Heart left ventricle (tissue), 16 donors: ENCODE measurements at regions not wholly inside any gene's neighbourhood (a gene's known extent, or its start where the extent isn't known, plus 50 kb on each side); places are given as distances from the start of the nearest gene placed in this dataset.
"Not testable (repeated sequence)": the region's sequence is repeated elsewhere in the genome, so short reads cannot be mapped to it uniquely, and the experiment has no call there.

Experiments
- ATAC-seq, 4 donors: fragments of 200-7000 bp; cut with Tn5 transposase; one replicate each; pipeline ENCODE4 v1.9.1; 2020 to 2022; ENCODE audit warnings: moderate library complexity in 4 of 4, mild to moderate bottlenecking in 3 of 4, moderate number of reproducible peaks in 1 of 4
- DNase-seq, 5 donors: peaks; one replicate each; pipeline ENCODE4 v3.0.0-alpha.2; 2020
- H3K27ac ChIP-seq, 12 donors: fragments of 200-600 bp; sonication (generic) in 4 of 12; one replicate each; pipeline versions ENCODE4 v1.5.0 to v1.8.0; 2016 to 2022; ENCODE audit warnings: mild to moderate bottlenecking in 2 of 12
- H3K27me3 ChIP-seq, 9 donors: fragments of 200-600 bp; sonication (generic) in 2 of 9; one replicate each; pipeline versions ENCODE4 v1.5.1 to v1.8.0; 2016 to 2022; ENCODE audit warnings: mild to moderate bottlenecking in 3 of 9
- H3K36me3 ChIP-seq, 9 donors: fragments of 200-600 bp; sonication (generic) in 2 of 9; one replicate each; pipeline versions ENCODE4 v1.5.0 to v1.8.0; 2018 to 2022; ENCODE audit warnings: mild to moderate bottlenecking in 2 of 9
- H3K4me1 ChIP-seq, 12 donors: fragments of 200-600 bp; sonication (generic) in 4 of 12; one replicate each; pipeline versions ENCODE4 v1.5.0 to v1.8.0; 2016 to 2022; ENCODE audit warnings: mild to moderate bottlenecking in 3 of 12
- H3K4me3 ChIP-seq, 12 donors: fragments of 200-600 bp; sonication (generic) in 4 of 12; one replicate each; pipeline versions ENCODE4 v1.5.0 to v1.8.0; 2017 to 2022; ENCODE audit warnings: mild to moderate bottlenecking in 9 of 12, moderate library complexity in 4 of 12
- H3K9me3 ChIP-seq, 12 donors: fragments of 200-600 bp; sonication (generic) in 4 of 12; one replicate each; pipeline versions ENCODE4 v1.5.0 to v1.8.0; 2016 to 2022; ENCODE audit warnings: mild to moderate bottlenecking in 1 of 12
- CTCF ChIP-seq, 12 donors: fragments of 200-600 bp; sonication (generic) in 4 of 12; IDR thresholded peaks; one replicate each; pipeline versions ENCODE4 v1.5.0 to v1.8.0; 2018 to 2022; ENCODE audit warnings: antibody characterized with exemption in 12 of 12, mild to moderate bottlenecking in 5 of 12
- POLR2A ChIP-seq, 2 donors: fragments of 450-650 bp; IDR thresholded peaks; one replicate each; pipeline ENCODE4 v1.6.1; 2017; ENCODE audit warnings: antibody characterized with exemption in 2 of 2, mild to moderate bottlenecking in 2 of 2, moderate library complexity in 2 of 2
- WGBS, 4 donors: extraction: QIAGEN DNeasy Blood & Tissue Kit in 2 of 4; methylation state at CpG; one replicate each; pipeline versions ENCODE4 v1.1.5 to v1.1.7; 2013 to 2018; 5-methylcytosine and 5-hydroxymethylcytosine counted together
- intact Hi-C, 10 donors: fragments of 100-400 bp; cut with DNase I; formaldehyde crosslinking; loops; one replicate each; pipeline versions ENCODE4 v1.11.1 to v1.14.2; 2022
- donor health status: ischemic (EF 13 %, LVEDD 7.1; RV severe dilation, severe dysfunction).
- donor health status: healthy with polysubstance abuse.
- donor health status: DM: no; HTN: yes; CAD: no.
- donor health status: DM: no; HTN: no; CAD: no.
- donor health status: ischemic (EF 25% LVEDD 6.9; RV normal size, moderate dysfunction).
- donor health status: ischemic (EF 25% LVEDD 5.7; RV mildly dilated, moderate dysfunction).
- donor health status: healthy.
- donor health status: DM: yes; HTN: yes; CAD: no.
- donor health status: ischemic (EF 35%, LVEDD 5.7; RV mildly dilated, moderate dysfunction).
- donor health status: nonischemic (EF 11% LVEDD 7.7; RV severe dilation, severe dysfunction).
- donor health status: DM: yes; HTN: yes; CAD: no.
- donor health status: PGD.
- donor health status: ischemic (EF 29% LVEDD 5.4; RV normal size, mild dysfunction).
- donor health status: nonischemic (EF 23%, LVEDD 6.1; RV moderate dilation, normal function).

DNA sequence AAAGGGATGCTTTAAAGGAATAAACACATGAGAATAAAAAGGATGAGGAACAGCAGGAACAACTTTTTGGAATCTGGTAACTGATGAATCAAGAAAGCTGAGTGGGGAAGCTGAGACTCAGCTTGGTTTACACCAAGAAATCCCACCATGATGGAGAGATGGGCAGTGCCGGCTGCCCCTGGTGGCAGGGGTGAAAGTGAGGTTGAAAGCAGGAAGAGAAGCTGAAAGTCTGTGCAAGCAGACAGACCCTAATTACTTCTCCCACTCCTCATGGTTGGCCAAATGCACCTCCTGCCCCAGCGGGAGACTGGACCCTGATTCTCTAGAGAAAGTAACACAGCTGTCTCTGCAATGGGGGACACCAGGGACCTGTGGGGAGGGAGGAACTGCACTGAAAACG, 57.6 kb upstream of the NANOS1 start:
- no peak for TF ChIP-seq CTCF (IDR thresholded peaks at IDR 0.05)
- TF ChIP-seq POLR2A (IDR thresholded peaks at IDR 0.05), result no peak
- DNase-seq (no peak), ATAC-seq (no peak)
- H3K4me3 ChIP-seq, result no peak overlapping the region
- peaks cover 0 to 12% (median 3%) of the 10 kb centered on the region in 12 donors for H3K9me3 ChIP-seq
- 61 to 77% (median 70%) methylated on average over 3 of the region's 3 CpGs for WGBS, 4 donors
- intact Hi-C loops, result no loop called here
- no peaks in the 10 kb centered on the region for H3K27me3 ChIP-seq
- peaks cover 0 to 17% (median 0%) of the 10 kb centered on the region in 12 donors for H3K4me1 ChIP-seq
- no peaks in the 10 kb centered on the region for H3K36me3 ChIP-seq
- H3K27ac ChIP-seq, result no peak overlapping the region

- 55 to 79% (median 72%) methylated on average over 1 of the region's 1 CpG for WGBS, 4 donors
- peaks cover 0 to 12% (median 3%) of the 10 kb centered on the region in 12 donors for H3K9me3 ChIP-seq
- intact Hi-C loops, result no loop called here
- no peak for TF ChIP-seq POLR2A (IDR thresholded peaks at IDR 0.05)
- no peak for TF ChIP-seq CTCF (IDR thresholded peaks at IDR 0.05)
- H3K27ac ChIP-seq, result no peak overlapping the region
- no peaks in the 10 kb centered on the region for H3K27me3 ChIP-seq
- no peaks in the 10 kb centered on the region for H3K36me3 ChIP-seq
- H3K4me1 ChIP-seq, result peaks cover 0 to 6% (median 0%) of the 10 kb centered on the region in 12 donors
- no peak for DNase-seq
- no peak for ATAC-seq
- H3K4me3 ChIP-seq, result no peak overlapping the region
These were observed 55.8 kb upstream of the NANOS1 start for GRCh38 chr10:118973744-118974143.

GRCh38 chr10:118974951-118975350, 54.6 kb upstream of the NANOS1 start:
- ATAC-seq (no peak), DNase-seq (no peak)
- Histone ChIP-seq H3K4me1 (peaks cover 0 to 6% (median 0%) of the 10 kb centered on the region in 12 donors), H3K27me3 (no peaks in the 10 kb centered on the region), H3K27ac (no peak overlapping the region), H3K36me3 (no peaks in the 10 kb centered on the region), H3K4me3 (no peak overlapping the region), H3K9me3 (peaks cover 0 to 12% (median 3%) of the 10 kb centered on the region in 12 donors)
- TF ChIP-seq POLR2A (IDR thresholded peaks at IDR 0.05) (no peak), CTCF (IDR thresholded peaks at IDR 0.05) (no peak)
- 76 to 82% (median 79%) methylated on average over 3 of the region's 3 CpGs for WGBS, 4 donors
- intact Hi-C loops, result no loop called here

DNA sequence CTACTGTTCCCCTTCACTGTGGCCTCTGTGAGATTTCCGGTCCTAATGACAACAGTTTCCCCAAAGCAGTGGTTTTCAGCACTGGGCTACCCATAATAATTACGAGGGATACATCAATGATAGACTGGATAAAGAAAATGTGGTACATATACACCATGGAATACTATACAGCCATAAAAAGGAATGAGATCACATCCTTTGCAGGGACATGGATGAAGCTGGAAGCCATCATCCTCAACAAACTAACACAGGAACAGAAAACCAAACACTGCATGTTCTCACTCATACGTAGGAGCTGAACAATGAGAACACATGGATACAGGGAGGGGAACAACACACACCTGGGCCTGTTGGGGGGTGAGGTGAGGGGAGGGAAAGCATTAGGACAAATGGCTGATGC, 53.3 kb upstream of the NANOS1 start:
- H3K4me1 ChIP-seq, DNase-seq, H3K27ac ChIP-seq, H3K27me3 ChIP-seq, ATAC-seq, H3K36me3 ChIP-seq, H3K4me3 ChIP-seq, intact Hi-C loops: not testable (repeated sequence)
- 92 to 96% (median 94%) methylated on average over 3 of the region's 3 CpGs for WGBS, 4 donors
- peaks cover 0 to 12% (median 3%) of the 10 kb centered on the region in 12 donors for H3K9me3 ChIP-seq

- ATAC-seq (no peak), DNase-seq (no peak)
- WGBS, 4 donors, result 76 to 85% (median 81%) methylated on average over 5 of the region's 5 CpGs
- Histone ChIP-seq H3K27me3 (no peaks in the 10 kb centered on the region), H3K4me1 (no peaks in the 10 kb centered on the region), H3K27ac (no peak overlapping the region), H3K9me3 (peaks cover 0 to 12% (median 3%) of the 10 kb centered on the region in 12 donors), H3K4me3 (no peak overlapping the region), H3K36me3 (no peaks in the 10 kb centered on the region)
- TF ChIP-seq POLR2A (IDR thresholded peaks at IDR 0.05) (no peak), CTCF (IDR thresholded peaks at IDR 0.05) (no peak)
- intact Hi-C loops, result no loop called here
These were observed 52.4 kb upstream of the NANOS1 start for GRCh38 chr10:118977022-118977599.
